ENCODE measurements at regions not wholly inside any gene's neighbourhood (a gene's known extent, or its start where the extent isn't known, plus 50 kb on each side); places are given as distances from the start of the nearest gene placed in this dataset.

DNA sequence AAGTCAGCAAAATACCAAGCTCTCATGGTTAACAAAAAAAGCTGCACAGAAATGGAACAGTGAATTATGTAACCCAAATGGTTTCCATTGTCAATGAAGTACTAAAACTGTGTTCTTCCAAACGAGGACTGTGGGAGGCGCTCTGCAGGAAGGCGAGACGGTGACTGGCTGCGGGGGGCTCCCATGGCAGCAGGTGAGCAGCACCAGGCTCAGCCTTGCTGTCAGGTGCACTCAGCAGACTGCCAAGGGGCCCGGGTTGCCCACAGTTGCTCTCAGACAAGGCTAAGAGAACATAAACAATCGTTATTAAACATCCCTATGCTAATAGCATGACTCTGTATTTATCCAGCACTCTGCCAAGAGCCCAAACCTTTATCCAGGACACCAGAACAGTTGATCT, 630.3 kb upstream of the ARID1B start:
- TF ChIP-seq ZNF8 (CRISPR knock-in tag; IDR thresholded peaks at IDR 0.05), result no peak
- no peak for TF ChIP-seq BACH2 (CRISPR knock-in tag; IDR thresholded peaks at IDR 0.05; ENCODE audit: borderline replicate concordance)
- no peak for TF ChIP-seq PPARA (CRISPR knock-in tag; IDR thresholded peaks at IDR 0.05; ENCODE audit: borderline replicate concordance)
- TF ChIP-seq TCF4 (CRISPR knock-in tag; IDR thresholded peaks at IDR 0.05; ENCODE audit: borderline replicate concordance), result no peak
- TF ChIP-seq RARB (CRISPR knock-in tag; IDR thresholded peaks at IDR 0.05), result no peak
- TF ChIP-seq ESRRG (CRISPR knock-in tag; IDR thresholded peaks at IDR 0.05), result no peak
- no peak for TF ChIP-seq ZFP30 (CRISPR knock-in tag; IDR thresholded peaks at IDR 0.05)
- no peak for TF ChIP-seq GLIS3 (CRISPR knock-in tag; IDR thresholded peaks at IDR 0.05)
- no peak for TF ChIP-seq OSR1 (CRISPR knock-in tag; IDR thresholded peaks at IDR 0.05)
- TF ChIP-seq, protein P1, sequence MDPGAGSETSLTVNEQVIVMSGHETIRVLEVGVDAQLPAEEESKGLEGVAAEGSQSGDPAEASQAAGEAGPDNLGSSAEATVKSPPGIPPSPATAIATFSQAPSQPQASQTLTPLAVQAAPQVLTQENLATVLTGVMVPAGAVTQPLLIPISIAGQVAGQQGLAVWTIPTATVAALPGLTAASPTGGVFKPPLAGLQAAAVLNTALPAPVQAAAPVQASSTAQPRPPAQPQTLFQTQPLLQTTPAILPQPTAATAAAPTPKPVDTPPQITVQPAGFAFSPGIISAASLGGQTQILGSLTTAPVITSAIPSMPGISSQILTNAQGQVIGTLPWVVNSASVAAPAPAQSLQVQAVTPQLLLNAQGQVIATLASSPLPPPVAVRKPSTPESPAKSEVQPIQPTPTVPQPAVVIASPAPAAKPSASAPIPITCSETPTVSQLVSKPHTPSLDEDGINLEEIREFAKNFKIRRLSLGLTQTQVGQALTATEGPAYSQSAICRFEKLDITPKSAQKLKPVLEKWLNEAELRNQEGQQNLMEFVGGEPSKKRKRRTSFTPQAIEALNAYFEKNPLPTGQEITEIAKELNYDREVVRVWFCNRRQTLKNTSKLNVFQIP (CRISPR knock-in tag; IDR thresholded peaks at IDR 0.05; ENCODE audit: borderline replicate concordance, low read depth), result no peak
- TF ChIP-seq CSDC2 (CRISPR knock-in tag; IDR thresholded peaks at IDR 0.05), result no peak
- no peak for TF ChIP-seq SNAI2 (CRISPR knock-in tag; IDR thresholded peaks at IDR 0.05)
- TF ChIP-seq ISL1 (CRISPR knock-in tag; IDR thresholded peaks at IDR 0.05), result no peak
- no peak for ATAC-seq

DNA sequence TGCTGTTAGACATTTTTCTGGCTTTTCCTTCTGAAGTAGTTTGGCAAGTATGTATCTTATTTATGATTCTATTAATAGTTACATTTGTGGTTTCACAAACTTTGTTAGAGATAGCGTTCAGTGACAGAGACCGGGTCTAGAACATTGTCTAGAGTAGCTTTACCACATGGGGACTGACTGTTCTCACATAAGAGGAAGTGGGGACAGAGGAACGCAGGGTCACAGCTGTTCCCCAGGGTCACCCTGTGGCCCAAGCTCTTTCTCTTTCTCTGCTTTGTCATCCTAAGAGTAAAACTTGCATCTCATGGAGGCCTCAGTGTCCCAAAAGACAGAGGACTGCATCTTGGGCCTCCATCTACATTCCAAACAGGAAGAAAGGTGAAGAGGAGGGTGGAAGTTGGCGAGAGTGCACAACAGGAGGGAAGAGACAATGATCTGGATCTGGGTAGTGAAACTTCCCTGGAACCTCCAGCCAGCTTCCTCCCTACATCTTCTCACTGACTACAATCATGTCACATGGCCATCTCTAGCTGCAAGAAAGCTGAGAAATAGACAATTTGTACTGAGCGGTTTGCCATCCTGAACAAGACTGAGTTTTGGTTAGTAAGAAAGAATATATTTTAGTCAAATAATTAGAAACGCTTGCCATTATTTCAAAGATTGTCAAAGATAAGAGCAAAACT, 645.8 kb upstream of the ARID1B start:
- TF ChIP-seq, protein P2, sequence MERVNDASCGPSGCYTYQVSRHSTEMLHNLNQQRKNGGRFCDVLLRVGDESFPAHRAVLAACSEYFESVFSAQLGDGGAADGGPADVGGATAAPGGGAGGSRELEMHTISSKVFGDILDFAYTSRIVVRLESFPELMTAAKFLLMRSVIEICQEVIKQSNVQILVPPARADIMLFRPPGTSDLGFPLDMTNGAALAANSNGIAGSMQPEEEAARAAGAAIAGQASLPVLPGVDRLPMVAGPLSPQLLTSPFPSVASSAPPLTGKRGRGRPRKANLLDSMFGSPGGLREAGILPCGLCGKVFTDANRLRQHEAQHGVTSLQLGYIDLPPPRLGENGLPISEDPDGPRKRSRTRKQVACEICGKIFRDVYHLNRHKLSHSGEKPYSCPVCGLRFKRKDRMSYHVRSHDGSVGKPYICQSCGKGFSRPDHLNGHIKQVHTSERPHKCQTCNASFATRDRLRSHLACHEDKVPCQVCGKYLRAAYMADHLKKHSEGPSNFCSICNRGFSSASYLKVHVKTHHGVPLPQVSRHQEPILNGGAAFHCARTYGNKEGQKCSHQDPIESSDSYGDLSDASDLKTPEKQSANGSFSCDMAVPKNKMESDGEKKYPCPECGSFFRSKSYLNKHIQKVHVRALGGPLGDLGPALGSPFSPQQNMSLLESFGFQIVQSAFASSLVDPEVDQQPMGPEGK (CRISPR knock-in tag; IDR thresholded peaks at IDR 0.05; ENCODE audit: borderline replicate concordance), result no peak
- TF ChIP-seq ZC3H10 (CRISPR knock-in tag; IDR thresholded peaks at IDR 0.05) (no peak), ZFP30 (CRISPR knock-in tag; IDR thresholded peaks at IDR 0.05) (no peak), ISL1 (CRISPR knock-in tag; IDR thresholded peaks at IDR 0.05) (no peak), TOX (CRISPR knock-in tag; IDR thresholded peaks at IDR 0.05; ENCODE audit: borderline replicate concordance) (no peak), SNAI2 (CRISPR knock-in tag; IDR thresholded peaks at IDR 0.05) (no peak), CSDC2 (CRISPR knock-in tag; IDR thresholded peaks at IDR 0.05) (no peak), ZNF565 (CRISPR knock-in tag; conservative IDR thresholded peaks at IDR 0.05; ENCODE audit: low read depth) (no peak), ARNTL (CRISPR knock-in tag; IDR thresholded peaks at IDR 0.05; ENCODE audit: borderline replicate concordance, low read depth) (no peak), TCF4 (CRISPR knock-in tag; IDR thresholded peaks at IDR 0.05; ENCODE audit: borderline replicate concordance) (no peak), BACH2 (CRISPR knock-in tag; IDR thresholded peaks at IDR 0.05; ENCODE audit: borderline replicate concordance) (no peak), PPARA (CRISPR knock-in tag; IDR thresholded peaks at IDR 0.05; ENCODE audit: borderline replicate concordance) (no peak), ZNF70 (CRISPR knock-in tag; IDR thresholded peaks at IDR 0.05) (no peak)
- TF ChIP-seq, protein P3, sequence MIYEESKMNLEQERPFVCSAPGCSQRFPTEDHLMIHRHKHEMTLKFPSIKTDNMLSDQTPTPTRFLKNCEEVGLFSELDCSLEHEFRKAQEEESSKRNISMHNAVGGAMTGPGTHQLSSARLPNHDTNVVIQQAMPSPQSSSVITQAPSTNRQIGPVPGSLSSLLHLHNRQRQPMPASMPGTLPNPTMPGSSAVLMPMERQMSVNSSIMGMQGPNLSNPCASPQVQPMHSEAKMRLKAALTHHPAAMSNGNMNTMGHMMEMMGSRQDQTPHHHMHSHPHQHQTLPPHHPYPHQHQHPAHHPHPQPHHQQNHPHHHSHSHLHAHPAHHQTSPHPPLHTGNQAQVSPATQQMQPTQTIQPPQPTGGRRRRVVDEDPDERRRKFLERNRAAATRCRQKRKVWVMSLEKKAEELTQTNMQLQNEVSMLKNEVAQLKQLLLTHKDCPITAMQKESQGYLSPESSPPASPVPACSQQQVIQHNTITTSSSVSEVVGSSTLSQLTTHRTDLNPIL (CRISPR knock-in tag; IDR thresholded peaks at IDR 0.05; ENCODE audit: low read depth), result no peak
- TF ChIP-seq, protein P1 (CRISPR knock-in tag; IDR thresholded peaks at IDR 0.05; ENCODE audit: borderline replicate concordance, low read depth), result no peak
- TF ChIP-seq, protein P4, sequence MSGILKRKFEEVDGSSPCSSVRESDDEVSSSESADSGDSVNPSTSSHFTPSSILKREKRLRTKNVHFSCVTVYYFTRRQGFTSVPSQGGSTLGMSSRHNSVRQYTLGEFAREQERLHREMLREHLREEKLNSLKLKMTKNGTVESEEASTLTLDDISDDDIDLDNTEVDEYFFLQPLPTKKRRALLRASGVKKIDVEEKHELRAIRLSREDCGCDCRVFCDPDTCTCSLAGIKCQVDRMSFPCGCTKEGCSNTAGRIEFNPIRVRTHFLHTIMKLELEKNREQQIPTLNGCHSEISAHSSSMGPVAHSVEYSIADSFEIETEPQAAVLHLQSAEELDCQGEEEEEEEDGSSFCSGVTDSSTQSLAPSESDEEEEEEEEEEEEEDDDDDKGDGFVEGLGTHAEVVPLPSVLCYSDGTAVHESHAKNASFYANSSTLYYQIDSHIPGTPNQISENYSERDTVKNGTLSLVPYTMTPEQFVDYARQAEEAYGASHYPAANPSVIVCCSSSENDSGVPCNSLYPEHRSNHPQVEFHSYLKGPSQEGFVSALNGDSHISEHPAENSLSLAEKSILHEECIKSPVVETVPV (CRISPR knock-in tag; IDR thresholded peaks at IDR 0.05), result no peak
- ATAC-seq, result no peak

DNA sequence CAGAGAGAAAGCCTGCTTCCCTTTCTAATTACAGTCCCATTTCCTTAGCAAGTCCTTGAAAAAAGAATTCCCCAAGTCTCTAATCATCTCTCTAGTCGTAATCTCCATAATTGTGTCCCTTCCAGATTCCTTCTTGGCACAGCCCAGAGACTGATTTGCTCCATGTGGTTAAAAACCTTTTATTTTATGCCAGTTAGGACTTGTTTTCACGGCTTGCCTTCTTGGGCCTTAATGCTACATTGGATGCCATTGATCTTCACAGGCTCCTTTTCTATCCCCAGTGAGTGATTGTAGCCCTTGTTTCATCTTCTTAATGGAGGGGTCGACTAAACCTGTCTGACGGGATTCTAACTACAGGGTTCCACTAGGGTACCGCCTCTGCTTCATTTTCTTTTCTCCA, 650.6 kb upstream of the ARID1B start:
- ATAC-seq, result no peak
- no peak for TF ChIP-seq ARNTL (CRISPR knock-in tag; IDR thresholded peaks at IDR 0.05; ENCODE audit: borderline replicate concordance, low read depth)
- TF ChIP-seq, protein P4 (CRISPR knock-in tag; IDR thresholded peaks at IDR 0.05), result no peak
- TF ChIP-seq TCF4 (CRISPR knock-in tag; IDR thresholded peaks at IDR 0.05; ENCODE audit: borderline replicate concordance), result no peak
- TF ChIP-seq, protein P5, sequence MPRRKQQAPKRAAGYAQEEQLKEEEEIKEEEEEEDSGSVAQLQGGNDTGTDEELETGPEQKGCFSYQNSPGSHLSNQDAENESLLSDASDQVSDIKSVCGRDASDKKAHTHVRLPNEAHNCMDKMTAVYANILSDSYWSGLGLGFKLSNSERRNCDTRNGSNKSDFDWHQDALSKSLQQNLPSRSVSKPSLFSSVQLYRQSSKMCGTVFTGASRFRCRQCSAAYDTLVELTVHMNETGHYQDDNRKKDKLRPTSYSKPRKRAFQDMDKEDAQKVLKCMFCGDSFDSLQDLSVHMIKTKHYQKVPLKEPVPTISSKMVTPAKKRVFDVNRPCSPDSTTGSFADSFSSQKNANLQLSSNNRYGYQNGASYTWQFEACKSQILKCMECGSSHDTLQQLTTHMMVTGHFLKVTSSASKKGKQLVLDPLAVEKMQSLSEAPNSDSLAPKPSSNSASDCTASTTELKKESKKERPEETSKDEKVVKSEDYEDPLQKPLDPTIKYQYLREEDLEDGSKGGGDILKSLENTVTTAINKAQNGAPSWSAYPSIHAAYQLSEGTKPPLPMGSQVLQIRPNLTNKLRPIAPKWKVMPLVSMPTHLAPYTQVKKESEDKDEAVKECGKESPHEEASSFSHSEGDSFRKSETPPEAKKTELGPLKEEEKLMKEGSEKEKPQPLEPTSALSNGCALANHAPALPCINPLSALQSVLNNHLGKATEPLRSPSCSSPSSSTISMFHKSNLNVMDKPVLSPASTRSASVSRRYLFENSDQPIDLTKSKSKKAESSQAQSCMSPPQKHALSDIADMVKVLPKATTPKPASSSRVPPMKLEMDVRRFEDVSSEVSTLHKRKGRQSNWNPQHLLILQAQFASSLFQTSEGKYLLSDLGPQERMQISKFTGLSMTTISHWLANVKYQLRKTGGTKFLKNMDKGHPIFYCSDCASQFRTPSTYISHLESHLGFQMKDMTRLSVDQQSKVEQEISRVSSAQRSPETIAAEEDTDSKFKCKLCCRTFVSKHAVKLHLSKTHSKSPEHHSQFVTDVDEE (CRISPR knock-in tag; IDR thresholded peaks at IDR 0.05), result no peak
- TF ChIP-seq GLIS3 (CRISPR knock-in tag; IDR thresholded peaks at IDR 0.05), result no peak
- no peak for TF ChIP-seq SNAI2 (CRISPR knock-in tag; IDR thresholded peaks at IDR 0.05)
- no peak for TF ChIP-seq RARB (CRISPR knock-in tag; IDR thresholded peaks at IDR 0.05)
- TF ChIP-seq BACH2 (CRISPR knock-in tag; IDR thresholded peaks at IDR 0.05; ENCODE audit: borderline replicate concordance), result no peak
- TF ChIP-seq TOX (CRISPR knock-in tag; IDR thresholded peaks at IDR 0.05; ENCODE audit: borderline replicate concordance), result no peak
